ENCODE measurements at regions not wholly inside any gene's neighbourhood (a gene's known extent, or its start where the extent isn't known, plus 50 kb on each side); places are given as distances from the start of the nearest gene placed in this dataset.
A peak's percentile ranks its signal among the peaks of the same experiment; 100 is the strongest.

DNA sequence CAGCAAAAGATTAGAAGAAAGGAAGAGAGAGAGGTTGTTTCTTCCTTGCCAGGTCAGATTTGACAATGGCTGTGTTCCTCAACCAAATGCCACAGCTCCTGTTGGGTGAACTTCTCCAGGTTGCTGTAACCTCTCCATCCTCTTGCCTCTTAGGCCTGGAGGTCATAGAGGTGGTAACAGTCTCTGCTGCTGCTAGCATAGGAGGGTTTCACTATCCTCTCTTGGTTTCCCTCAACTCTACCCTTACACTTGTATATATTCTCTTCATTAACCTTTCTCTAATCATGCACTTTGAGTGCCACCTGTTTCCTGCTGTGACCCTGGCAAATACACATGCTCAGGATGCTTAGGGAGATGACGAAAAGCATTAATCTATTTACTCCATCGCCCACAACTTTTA lies 67.7 kb upstream of the HIF1A start:
- DNase-seq, result no peak

DNA sequence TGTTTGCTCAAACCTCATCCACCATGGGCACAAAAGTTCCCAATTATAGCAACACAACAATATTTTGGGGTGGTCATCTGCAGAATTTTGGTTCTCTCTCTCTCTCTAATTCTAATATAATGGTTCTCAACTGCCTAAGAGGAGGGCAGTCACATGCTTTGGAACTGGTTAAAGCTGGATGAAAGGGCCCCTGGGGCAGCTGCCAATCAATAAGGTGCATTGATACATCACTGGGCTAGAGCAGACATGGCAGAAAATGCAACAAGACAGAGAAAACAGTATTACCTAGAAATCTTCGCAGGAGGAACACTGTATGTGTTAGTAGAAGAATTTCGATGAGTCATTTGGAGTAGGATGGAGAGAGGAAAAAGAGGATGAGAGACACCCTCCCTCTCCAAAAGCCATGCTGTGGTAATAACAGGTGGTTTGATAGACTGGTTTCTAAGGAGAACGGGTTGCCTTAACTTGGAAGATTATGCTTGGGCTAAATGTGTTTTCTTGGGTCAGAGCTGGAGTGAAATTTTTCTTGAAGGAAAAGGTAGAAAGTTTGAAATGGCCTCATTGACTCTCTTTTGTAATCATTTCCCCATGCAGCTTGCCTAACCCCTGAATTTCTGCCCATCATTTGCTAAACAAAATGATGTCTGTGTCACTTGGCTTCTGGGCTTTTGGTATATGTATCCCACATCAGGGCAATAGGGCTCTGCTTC lies 67.1 kb upstream of the HIF1A start:
- DNase-seq, result no peak

DNA sequence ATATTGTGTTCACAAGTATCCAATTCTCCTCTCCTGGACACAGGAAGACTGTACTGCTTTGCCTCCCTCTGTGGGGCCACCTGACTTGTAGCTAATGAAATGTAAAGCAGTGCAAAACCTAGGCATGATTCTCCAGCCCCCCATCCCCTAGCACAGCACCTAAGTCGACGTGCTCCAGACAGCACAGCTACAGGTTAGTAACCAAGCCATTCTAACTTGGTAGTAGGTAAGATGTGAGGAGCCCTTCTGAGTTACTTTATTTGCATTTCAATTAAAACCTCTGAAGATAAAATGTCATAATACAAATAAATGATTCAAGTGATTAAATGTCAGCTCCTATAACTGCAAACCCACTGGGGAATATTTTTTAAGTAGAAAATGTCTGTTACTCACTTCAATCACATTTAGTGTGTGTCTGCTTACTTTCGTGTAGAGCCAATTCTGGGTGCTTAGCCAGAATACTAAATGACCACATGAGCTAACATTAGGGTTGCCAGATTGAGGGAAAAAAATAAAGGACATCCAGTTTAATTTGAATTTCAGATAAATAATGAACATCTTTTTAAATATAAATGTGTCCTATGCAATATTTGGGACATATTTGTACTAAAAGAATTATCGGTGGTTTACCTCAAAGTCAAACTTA lies 64.8 kb upstream of the HIF1A start:
- no peak for DNase-seq

DNA sequence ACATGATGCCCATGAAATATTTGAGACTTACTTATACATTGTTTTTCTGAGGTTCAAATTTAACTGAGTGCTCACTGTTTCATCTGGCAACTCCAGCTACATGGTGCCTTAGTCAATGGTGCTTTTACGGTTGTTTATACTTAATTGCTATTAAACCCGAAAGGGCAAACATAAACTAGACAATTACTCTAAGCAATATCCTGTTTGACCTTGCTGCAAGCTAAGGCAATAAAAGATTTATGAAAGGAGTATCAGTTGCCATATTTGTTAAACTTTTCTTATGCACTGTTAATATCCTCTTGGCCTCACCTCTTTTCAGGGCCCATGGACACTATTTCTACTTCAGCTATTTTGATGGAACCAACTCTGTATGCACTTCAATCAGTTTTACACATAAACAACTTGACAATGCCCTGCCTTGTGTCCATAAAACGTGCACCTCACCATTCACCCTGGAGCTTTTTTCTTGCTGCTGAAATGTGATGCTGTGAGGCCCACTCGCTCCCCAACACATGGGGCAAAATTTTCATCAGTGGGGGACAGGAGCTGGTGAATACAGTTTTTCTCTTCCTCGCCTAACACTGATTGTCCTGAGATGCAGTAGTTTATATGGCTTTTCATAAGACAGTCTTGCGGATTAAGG lies 64.1 kb upstream of the HIF1A start:
- DNase-seq, result no peak

DNA sequence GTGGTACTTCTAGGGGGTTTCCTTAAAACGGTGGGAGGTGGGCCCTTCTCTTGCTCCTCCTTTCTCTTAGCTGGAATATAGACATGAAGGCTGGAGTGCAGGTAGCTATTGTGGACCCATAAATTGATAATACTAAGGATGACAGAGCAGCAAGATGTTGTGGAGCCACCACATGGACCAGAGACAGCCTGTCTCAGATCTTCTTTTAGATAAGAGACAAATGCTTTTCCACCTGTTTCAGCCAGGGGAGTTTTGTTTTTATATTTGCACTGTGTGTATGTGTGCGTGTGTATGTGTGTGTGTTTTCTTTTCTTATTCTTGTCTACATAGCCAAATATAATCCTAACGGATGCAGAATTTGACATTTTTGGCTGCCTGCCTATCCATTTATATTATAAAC lies 62.9 kb upstream of the HIF1A start:
- DNase-seq, result no peak

DNA sequence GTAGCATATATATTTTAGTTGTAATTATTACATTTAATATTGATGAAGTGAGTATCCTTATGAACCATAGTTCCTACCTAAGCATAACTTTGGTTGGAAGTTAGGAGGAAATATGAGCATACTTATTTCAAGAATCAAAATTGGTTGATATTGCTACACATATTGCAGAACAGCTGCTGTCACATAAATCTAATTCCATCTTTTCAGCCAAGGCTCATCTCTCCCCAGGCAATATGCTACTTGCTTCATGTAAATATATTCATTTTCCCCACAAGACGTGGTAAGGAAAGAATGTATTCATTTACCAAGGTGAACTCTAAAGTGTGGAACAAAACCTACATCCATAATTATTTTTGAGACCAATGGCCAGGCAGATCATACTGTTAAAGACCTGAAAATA lies 62.5 kb upstream of the HIF1A start:
- peak; percentile 21 to 27 for DNase-seq

DNA sequence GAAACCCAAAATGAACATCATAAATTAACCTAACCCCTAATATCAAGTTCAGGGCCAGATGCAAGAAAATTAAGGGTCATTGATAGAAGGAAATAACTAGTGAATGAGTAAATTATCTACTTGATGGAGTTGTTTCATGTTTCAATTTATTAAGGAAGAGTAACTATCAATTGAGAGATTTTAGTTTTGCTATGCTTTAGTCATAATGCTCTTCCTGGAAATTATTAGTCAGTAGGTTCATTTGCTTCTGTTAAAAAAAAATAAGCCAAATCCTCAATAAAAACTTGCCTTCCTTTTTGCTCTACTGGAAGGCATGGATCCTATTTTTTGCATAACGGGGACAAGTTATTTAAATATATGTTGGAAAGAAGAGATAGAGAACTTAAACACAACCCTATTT lies 59.0 kb upstream of the HIF1A start:
- no peak for DNase-seq

DNA sequence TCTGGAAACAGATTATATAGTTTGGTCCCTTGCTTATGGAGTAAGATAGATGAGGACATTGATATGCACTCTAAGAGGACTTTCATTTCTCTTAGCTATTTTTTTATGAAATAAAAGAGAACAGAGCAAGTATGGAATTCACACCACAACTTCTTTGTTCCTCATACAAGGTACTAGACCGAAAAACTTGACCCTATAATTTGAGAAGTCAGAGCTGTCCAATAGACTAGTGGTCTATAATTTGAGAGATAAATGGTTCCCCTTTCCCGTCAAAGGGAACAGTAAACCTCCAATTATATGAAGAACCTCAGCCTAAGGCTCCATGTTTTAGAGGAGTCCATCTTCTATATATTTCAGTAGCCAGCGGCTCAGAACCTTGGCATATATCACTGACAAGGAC lies 58.5 kb upstream of the HIF1A start:
- no peak for DNase-seq

DNA sequence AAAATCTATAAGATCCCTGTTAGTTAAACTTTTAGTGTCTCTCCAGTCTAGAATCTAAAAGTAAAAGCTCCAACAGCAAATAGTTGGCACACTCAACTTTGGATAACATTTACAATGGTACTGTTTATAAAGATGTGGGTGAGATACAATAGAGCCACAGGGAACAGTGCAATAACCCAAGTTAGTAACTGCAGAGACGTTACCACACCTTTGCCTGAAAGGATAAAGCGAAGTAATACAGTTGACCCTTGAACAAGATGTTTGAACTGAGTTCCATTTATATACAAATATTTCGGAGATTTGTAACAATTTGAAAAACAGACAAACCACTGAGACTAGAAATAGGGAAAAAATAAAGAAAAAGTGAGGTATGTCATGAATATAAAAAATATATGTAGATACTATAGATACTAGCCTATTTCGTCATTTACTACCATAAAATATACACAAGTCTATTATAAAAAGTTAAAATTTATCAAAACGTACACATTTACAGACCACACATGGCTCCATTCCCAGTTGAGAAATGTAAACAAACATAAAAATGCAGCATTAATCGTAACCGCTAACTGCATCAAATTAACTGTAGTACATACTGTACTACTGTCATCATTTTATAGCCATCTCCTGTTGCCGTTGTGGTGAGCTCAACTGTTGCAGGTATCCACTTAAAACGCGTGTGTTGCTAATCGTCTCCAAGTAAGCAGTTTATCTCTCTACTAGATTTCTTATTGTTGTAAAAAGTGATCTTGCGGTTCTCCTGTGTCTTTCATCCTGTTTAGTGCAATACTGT lies 56.5 kb upstream of the HIF1A start:
- no peak for DNase-seq

DNA sequence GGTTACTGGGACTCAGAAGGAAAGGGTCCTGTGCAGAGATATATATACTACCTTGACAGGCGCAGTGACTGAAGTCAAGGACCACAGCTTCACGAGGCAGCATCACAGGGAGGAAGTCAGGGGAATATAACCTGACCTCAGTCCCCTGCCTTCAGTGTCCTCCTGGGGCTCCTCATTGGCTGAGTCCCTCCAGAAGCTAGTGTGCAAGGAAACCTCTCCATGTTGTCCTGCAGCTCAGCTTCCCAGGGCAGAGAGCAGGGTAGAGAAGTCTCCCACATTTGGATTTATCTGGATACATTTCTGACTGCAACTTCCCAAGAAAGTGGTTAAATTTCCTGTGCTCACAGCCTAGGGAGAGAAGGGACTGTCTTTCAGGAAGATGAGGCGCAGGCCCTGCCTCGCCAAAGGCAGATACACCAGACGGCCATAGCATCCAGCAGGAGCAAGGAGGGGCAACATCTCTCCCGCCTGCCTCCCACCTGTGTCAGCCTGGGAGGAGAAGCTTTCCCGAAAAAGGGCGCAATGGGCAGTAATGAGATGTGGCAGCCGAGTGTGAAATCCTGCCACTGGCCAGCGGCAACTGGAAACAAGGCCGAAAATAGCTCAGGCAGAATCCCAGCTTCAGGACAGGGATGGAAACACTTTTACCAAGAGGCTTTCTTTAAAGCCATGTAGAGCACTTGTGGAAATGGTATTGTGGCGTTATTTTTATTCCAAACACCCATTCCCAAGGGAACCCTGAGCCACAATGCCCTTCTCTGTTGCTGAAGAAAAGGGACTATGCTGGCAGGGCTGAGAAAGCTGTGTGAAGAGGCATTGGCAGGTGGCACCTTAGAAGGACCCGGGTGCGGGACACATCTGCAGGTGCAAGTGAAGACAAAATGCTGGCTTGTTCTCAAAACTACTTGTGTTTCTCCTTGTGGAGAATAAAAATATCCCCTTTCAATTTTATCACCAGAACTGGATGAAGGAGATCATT lies 54.9 kb upstream of the HIF1A start:
- DNase-seq, result no peak

DNA sequence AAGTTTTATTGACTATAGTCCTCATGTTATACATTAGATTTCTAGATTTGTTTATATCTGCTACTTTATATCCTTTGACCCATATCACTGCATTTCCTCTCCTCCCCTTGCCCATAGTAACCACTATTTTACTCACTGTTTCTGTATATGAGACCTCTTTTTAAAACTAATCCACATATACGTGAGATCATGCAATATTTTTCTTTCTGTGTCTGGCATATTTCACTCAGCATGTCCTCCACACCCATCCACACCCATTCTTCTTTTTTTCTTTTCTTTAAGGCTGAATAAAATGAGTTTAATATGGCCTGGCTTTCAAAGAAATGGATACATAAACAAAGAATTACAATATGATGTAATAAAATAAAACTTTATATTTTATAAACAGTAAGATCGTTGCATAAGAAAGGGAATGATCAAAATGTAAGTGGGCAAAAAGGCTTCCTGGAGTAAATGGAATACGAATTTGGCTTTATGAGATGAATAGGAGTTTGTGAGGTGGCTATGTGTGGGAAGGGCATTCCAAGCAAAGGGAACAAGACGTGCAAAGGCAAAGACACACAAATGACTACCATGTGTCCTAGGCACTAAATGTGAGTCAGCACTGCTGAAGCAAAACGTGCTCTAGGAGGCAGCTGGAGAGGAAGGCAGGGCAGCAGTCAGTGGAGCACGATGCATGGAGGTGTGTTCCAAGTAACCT lies 53.2 kb upstream of the HIF1A start:
- no peak for DNase-seq

DNA sequence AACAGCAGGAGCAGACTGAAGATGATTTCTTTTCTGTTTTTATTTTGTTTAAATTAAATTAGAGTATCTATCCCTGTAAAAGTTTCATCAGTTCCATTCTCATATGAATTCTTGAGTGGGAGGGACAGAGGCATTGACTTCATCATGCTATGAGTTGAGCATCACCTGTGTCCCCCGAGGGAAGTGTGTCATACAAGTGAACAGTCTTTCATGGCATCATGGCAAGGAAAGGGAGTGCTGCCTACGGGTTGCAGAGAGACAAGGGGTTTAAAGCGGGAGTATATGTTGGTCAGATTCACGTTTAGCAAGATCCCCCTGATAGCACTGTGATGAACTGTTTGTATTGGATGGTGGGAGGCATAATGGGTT lies 52.7 kb upstream of the HIF1A start:
- no peak for DNase-seq

DNA sequence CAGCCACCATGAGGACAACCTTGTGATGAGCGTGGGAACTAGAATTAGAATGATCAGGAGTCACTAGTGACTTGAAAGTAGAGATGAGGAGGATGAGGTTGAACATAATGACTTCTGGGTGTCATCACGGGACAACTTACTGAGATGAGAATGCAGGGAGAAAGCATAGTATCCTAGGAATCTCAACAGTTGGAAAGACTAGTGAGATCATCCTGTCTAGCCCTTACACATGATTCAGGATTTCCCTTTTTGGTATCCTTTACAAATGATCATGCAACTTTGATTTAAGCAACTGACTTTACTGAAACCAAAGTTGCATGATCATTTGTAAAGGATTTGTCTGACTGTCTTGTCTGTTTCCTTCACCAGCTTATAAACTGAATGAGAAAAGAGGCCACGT lies 51.8 kb upstream of the HIF1A start:
- no peak for DNase-seq

DNA sequence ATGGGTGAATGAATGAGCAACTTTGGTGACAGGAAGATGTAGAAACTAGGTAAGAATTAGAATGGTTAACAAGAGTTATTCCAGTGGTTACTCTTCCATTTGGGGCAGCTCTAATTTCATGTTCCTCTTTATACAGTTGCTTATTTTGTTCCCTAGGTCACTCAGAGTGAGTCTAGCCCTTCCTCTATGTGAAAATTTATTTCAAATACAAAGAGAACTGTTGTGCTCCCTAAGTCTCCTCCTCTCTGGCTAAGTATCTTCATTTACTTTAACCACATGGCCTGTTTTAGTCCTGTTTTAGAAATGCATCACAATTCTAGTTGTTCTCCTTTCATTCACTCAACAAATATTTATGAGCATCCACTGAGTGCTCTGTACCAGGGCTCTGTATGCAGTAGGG lies 51.1 kb upstream of the HIF1A start:
- DNase-seq, result no peak

DNA sequence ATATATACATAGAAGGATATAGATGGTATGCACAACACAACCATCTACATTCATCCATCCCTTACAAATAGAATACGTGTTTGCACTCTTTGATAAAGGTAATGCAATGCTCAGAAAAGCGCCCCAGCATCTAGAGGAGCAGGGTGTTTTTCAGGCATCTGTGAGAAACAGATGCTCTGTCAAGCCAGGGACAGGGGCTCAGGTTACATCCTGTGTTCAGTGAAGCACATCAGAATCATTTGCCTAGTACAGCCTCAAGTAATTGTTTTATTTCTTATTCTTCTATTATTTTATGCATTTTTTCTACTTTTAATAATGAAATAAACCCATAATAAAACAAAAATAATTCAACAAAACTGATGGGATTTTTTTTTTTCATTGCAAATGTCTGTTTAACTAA lies 50.5 kb upstream of the HIF1A start:
- peak in 1 of 2 experiments; percentile 29 for DNase-seq

DNA sequence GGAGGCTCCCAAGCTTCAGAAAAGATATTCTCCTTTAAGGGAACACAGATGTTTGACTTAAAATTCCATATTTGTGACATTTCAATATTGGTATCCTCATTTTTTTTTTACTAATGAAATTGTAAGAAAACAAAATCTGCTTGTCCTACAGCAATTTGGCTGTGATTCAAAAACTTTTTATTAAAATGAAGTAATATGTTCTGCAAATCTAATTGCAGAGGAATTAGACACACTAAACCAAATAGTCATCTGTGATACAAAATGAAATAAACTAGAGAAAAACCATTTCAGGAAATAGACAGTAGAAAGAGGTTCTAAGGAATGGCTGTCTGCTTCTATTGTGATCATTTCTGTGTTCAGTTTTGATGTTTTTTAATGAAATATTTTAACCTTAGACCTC lies 50.1 kb upstream of the HIF1A start:
- no peak for DNase-seq
